ENCODE measurements at regions not wholly inside any gene's neighbourhood (a gene's known extent, or its start where the extent isn't known, plus 50 kb on each side); places are given as distances from the start of the nearest gene placed in this dataset.

DNA sequence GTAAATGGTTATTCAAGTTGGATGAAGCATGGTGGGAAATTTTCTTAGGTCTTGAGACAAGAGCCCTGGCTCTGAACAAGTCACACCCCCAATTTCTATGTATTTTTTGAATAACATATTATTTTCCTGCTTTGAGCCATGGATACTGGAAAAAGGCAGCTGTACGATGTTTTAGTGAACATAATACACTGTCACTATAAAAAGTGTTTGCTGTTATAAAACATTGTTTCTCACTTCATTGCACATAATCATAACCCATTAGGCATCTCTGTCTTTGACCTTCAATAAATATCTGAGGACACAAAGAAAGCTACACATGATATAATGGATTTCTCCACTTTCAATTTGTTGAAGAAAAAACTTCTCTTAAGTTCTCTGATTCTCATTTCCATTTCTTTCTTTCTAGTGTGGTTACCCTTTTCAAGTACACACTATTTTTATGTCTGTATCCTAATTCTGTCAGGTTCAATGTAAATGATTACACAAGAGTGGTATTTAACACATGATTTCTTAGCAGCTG lies 283.9 kb upstream of the SP8 start:
- TF ChIP-seq, protein P1, sequence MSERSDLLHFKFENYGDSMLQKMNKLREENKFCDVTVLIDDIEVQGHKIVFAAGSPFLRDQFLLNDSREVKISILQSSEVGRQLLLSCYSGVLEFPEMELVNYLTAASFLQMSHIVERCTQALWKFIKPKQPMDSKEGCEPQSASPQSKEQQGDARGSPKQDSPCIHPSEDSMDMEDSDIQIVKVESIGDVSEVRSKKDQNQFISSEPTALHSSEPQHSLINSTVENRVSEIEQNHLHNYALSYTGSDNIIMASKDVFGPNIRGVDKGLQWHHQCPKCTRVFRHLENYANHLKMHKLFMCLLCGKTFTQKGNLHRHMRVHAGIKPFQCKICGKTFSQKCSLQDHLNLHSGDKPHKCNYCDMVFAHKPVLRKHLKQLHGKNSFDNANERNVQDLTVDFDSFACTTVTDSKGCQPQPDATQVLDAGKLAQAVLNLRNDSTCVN (tag by site-specific recombination; optimal IDR thresholded peaks at IDR 0.05), result no peak
- TF ChIP-seq ZNF324 (tag by site-specific recombination; IDR thresholded peaks at IDR 0.05), result no peak
- TF ChIP-seq, protein P2, sequence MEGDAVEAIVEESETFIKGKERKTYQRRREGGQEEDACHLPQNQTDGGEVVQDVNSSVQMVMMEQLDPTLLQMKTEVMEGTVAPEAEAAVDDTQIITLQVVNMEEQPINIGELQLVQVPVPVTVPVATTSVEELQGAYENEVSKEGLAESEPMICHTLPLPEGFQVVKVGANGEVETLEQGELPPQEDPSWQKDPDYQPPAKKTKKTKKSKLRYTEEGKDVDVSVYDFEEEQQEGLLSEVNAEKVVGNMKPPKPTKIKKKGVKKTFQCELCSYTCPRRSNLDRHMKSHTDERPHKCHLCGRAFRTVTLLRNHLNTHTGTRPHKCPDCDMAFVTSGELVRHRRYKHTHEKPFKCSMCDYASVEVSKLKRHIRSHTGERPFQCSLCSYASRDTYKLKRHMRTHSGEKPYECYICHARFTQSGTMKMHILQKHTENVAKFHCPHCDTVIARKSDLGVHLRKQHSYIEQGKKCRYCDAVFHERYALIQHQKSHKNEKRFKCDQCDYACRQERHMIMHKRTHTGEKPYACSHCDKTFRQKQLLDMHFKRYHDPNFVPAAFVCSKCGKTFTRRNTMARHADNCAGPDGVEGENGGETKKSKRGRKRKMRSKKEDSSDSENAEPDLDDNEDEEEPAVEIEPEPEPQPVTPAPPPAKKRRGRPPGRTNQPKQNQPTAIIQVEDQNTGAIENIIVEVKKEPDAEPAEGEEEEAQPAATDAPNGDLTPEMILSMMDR (tag by site-specific recombination; IDR thresholded peaks at IDR 0.05), result no peak
- TF ChIP-seq, protein P3, sequence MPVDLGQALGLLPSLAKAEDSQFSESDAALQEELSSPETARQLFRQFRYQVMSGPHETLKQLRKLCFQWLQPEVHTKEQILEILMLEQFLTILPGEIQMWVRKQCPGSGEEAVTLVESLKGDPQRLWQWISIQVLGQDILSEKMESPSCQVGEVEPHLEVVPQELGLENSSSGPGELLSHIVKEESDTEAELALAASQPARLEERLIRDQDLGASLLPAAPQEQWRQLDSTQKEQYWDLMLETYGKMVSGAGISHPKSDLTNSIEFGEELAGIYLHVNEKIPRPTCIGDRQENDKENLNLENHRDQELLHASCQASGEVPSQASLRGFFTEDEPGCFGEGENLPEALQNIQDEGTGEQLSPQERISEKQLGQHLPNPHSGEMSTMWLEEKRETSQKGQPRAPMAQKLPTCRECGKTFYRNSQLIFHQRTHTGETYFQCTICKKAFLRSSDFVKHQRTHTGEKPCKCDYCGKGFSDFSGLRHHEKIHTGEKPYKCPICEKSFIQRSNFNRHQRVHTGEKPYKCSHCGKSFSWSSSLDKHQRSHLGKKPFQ (tag by site-specific recombination; IDR thresholded peaks at IDR 0.05), result no peak
- TF ChIP-seq ZNF350 (tag by site-specific recombination; IDR thresholded peaks at IDR 0.05), result no peak
- TF ChIP-seq REST (tag by site-specific recombination; IDR thresholded peaks at IDR 0.05), result no peak
- TF ChIP-seq ZNF629 (tag by site-specific recombination; IDR thresholded peaks at IDR 0.05), result no peak
- no peak for TF ChIP-seq TCF7L2 (IDR thresholded peaks at IDR 0.05; ENCODE audit: borderline replicate concordance, low read depth, low read length)
- TF ChIP-seq ZNF623 (tag by site-specific recombination; IDR thresholded peaks at IDR 0.05), result no peak

Measured in HEK293 (cell line).